Transverse colon (tissue), 3 donors: ENCODE measurements at regions not wholly inside any gene's neighbourhood (a gene's known extent, or its start where the extent isn't known, plus 50 kb on each side); places are given as distances from the start of the nearest gene placed in this dataset.

ENCODE experiments used
- CTCF ChIP-seq, 5 experiments: fragments of 200-600 bp in 3 of 5; fragments of 450-650 bp in 2 of 5; sonication (generic) in 3 of 5; IDR thresholded peaks; 1 replicate in 2 of 5; 2 replicates in 3 of 5; pipeline ENCODE4 v1.5.1; 2016 to 2017; ENCODE audit warnings: antibody characterized with exemption in 5 of 5, inconsistent platforms in 3 of 5, mild to moderate bottlenecking in 2 of 5, moderate library complexity in 1 of 5
- POLR2A ChIP-seq: fragments of 450-650 bp; IDR thresholded peaks from one replicate; pipeline ENCODE4 v1.6.1; 2016; ENCODE audit warnings: antibody characterized with exemption, mild to moderate bottlenecking, moderate library complexity

- no peak for TF ChIP-seq CTCF (IDR thresholded peaks at IDR 0.05)
- TF ChIP-seq POLR2A, result no peak
These were observed 673.8 kb upstream of the CITED2 start for GRCh38 chr6:140048202-140048790.
